GM18867 (cell line): ENCODE measurements at regions not wholly inside any gene's neighbourhood (a gene's known extent, or its start where the extent isn't known, plus 50 kb on each side); places are given as distances from the start of the nearest gene placed in this dataset.

Experiments
- ATAC-seq: cut with Tn5 transposase; IDR thresholded peaks from one replicate; pipeline ENCODE4 v1.9.1; 2021; ENCODE audit warnings: mild to moderate bottlenecking, moderate library complexity; ENCODE audit not compliant: unreplicated experiment

- ATAC-seq, result no peak
These were observed 150.8 kb downstream of the INHBB start for GRCh38 chr2:120496759-120497158.

GRCh38 chr2:120497261-120497977, 151.5 kb downstream of the INHBB start:
- no peak for ATAC-seq

- no peak for ATAC-seq
These were observed 152.2 kb downstream of the INHBB start for GRCh38 chr2:120498121-120498520.

GRCh38 chr2:120498576-120499394, 152.8 kb downstream of the INHBB start:
- no peak for ATAC-seq

- no peak for ATAC-seq
These were observed 154.0 kb downstream of the INHBB start for GRCh38 chr2:120499784-120500495.

GRCh38 chr2:120501591-120501990, 155.7 kb downstream of the INHBB start:
- ATAC-seq, result no peak

GRCh38 chr2:120502357-120502756, 156.4 kb downstream of the INHBB start:
- no peak for ATAC-seq

- no peak for ATAC-seq
These were observed 156.8 kb downstream of the INHBB start for GRCh38 chr2:120502761-120503160.

- ATAC-seq, result no peak
These were observed 157.4 kb downstream of the INHBB start for GRCh38 chr2:120503206-120503792.

GRCh38 chr2:120503793-120504571, 158.0 kb downstream of the INHBB start:
- no peak for ATAC-seq

GRCh38 chr2:120504936-120505705, 159.2 kb downstream of the INHBB start:
- ATAC-seq, result no peak

- no peak for ATAC-seq
These were observed 162.7 kb downstream of the INHBB start for GRCh38 chr2:120508567-120509041.

GRCh38 chr2:120509213-120509815, 163.4 kb downstream of the INHBB start:
- no peak for ATAC-seq

- no peak for ATAC-seq
These were observed 164.2 kb downstream of the INHBB start for GRCh38 chr2:120509991-120510735.

- ATAC-seq, result no peak
These were observed 164.9 kb downstream of the INHBB start for GRCh38 chr2:120510751-120511395.

- ATAC-seq, result no peak
These were observed 165.6 kb downstream of the INHBB start for GRCh38 chr2:120511536-120511935.

- no peak for ATAC-seq
These were observed 166.2 kb downstream of the INHBB start for GRCh38 chr2:120511947-120512710.
